ENCODE measurements at regions not wholly inside any gene's neighbourhood (a gene's known extent, or its start where the extent isn't known, plus 50 kb on each side); places are given as distances from the start of the nearest gene placed in this dataset.
"Not testable (repeated sequence)": the region's sequence is repeated elsewhere in the genome, so short reads cannot be mapped to it uniquely, and the experiment has no call there.

DNA sequence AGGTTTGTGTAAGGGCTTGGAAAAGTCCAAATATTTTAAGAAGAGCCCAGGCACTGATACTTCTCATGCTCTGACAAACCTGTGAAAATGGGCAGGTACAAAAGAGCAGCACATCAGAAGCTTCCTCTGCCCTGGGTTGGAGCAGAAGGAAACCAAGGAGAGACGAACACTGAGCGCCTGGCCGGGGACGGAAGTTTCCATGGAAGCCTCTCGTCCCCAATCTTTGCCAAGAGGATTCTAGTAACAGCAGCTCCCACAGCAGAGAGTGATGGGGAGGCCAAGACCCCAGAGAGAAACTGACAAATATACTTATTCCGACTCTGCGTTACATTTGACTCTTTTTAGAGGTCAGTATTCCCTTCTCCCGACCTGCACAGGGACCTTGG, 268.5 kb downstream of the C16orf95 start:
- Mint-ChIP-seq H3K9me3 (ENCODE audit: low read depth) (no peaks in the 10 kb centered on the region), H3K4me3 (ENCODE audit: low read depth) (no peak overlapping the region), H3K36me3 (ENCODE audit: insufficient read depth) (no peaks in the 10 kb centered on the region), H3K4me1 (ENCODE audit: low read depth) (peaks cover 16% of the 10 kb centered on the region), H3K27ac (no peak overlapping the region), H3K27me3 (peaks cover 45% of the 10 kb centered on the region)
- TF ChIP-seq, protein P1, sequence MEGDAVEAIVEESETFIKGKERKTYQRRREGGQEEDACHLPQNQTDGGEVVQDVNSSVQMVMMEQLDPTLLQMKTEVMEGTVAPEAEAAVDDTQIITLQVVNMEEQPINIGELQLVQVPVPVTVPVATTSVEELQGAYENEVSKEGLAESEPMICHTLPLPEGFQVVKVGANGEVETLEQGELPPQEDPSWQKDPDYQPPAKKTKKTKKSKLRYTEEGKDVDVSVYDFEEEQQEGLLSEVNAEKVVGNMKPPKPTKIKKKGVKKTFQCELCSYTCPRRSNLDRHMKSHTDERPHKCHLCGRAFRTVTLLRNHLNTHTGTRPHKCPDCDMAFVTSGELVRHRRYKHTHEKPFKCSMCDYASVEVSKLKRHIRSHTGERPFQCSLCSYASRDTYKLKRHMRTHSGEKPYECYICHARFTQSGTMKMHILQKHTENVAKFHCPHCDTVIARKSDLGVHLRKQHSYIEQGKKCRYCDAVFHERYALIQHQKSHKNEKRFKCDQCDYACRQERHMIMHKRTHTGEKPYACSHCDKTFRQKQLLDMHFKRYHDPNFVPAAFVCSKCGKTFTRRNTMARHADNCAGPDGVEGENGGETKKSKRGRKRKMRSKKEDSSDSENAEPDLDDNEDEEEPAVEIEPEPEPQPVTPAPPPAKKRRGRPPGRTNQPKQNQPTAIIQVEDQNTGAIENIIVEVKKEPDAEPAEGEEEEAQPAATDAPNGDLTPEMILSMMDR (IDR thresholded peaks at IDR 0.05; ENCODE audit: unreplicated experiment), result no peak
- DNase-seq (ENCODE audit: low spot score, unreplicated experiment), result no peak

- H3K9me3 Mint-ChIP-seq (ENCODE audit: low read depth); H3K4me3 Mint-ChIP-seq (ENCODE audit: low read depth): not testable (repeated sequence)
- H3K27me3 Mint-ChIP-seq, result peaks cover 41% of the 10 kb centered on the region
Measured at GRCh38 chr16:87049216-87049615, 268.0 kb downstream of the C16orf95 start.

GRCh38 chr16:87050142-87050541, 267.1 kb downstream of the C16orf95 start:
- TF ChIP-seq, protein P1 (IDR thresholded peaks at IDR 0.05; ENCODE audit: unreplicated experiment), result no peak
- Mint-ChIP-seq H3K27ac (no peak overlapping the region), H3K4me3 (ENCODE audit: low read depth) (no peak overlapping the region), H3K9me3 (ENCODE audit: low read depth) (peaks cover 4% of the 10 kb centered on the region), H3K4me1 (ENCODE audit: low read depth) (peaks cover 11% of the 10 kb centered on the region), H3K36me3 (ENCODE audit: insufficient read depth) (no peaks in the 10 kb centered on the region), H3K27me3 (peaks cover 40% of the 10 kb centered on the region)
- no peak for DNase-seq (ENCODE audit: low spot score, unreplicated experiment)

More at GRCh38 chr16:87049216-87049615, 268.0 kb downstream of the C16orf95 start:
- not testable (repeated sequence) for H3K27ac Mint-ChIP-seq; DNase-seq (ENCODE audit: low spot score, unreplicated experiment); H3K36me3 Mint-ChIP-seq (ENCODE audit: insufficient read depth)
- H3K4me1 Mint-ChIP-seq (ENCODE audit: low read depth), result peaks cover 11% of the 10 kb centered on the region

GRCh38 chr16:87051526-87052320, 265.5 kb downstream of the C16orf95 start:
- H3K9me3 Mint-ChIP-seq (ENCODE audit: low read depth), result peaks cover 4% of the 10 kb centered on the region
- peaks cover 9% of the 10 kb centered on the region for H3K4me1 Mint-ChIP-seq (ENCODE audit: low read depth)
- DNase-seq (ENCODE audit: low spot score, unreplicated experiment), result no peak
- no peak overlapping the region for H3K27ac Mint-ChIP-seq
- H3K36me3 Mint-ChIP-seq (ENCODE audit: insufficient read depth), result no peaks in the 10 kb centered on the region
- TF ChIP-seq, protein P1 (IDR thresholded peaks at IDR 0.05; ENCODE audit: unreplicated experiment), result no peak
- no peak overlapping the region for H3K4me3 Mint-ChIP-seq (ENCODE audit: low read depth)
- H3K27me3 Mint-ChIP-seq, result peaks cover 37% of the 10 kb centered on the region

DNA sequence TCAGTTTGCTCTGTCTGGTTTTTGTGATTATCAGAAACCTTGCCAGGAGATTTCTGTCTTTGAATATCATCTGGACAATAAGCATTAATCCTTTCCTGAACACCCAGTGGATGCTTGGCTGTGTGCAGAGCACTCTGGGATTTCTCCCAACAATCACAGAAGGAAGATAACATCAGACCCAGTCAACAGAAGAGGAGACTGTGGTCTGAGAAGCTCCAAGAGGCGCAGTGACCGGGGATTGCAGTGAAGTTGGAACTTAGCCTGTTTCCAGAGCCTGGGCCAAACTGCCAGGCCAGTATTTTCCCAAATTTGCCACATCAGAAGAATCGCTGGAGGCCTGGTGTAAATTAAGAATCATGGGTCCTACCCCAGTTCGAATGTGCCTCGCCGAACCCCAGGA, 264.7 kb downstream of the C16orf95 start:
- Mint-ChIP-seq H3K27ac (no peak overlapping the region), H3K36me3 (ENCODE audit: insufficient read depth) (no peaks in the 10 kb centered on the region), H3K4me3 (ENCODE audit: low read depth) (no peak overlapping the region), H3K9me3 (ENCODE audit: low read depth) (peaks cover 4% of the 10 kb centered on the region), H3K4me1 (ENCODE audit: low read depth) (peaks cover 4% of the 10 kb centered on the region), H3K27me3 (peaks cover 37% of the 10 kb centered on the region)
- DNase-seq (ENCODE audit: low spot score, unreplicated experiment), result no peak
- TF ChIP-seq, protein P1 (IDR thresholded peaks at IDR 0.05; ENCODE audit: unreplicated experiment), result no peak
